Testis (tissue), 2 donors: ENCODE measurements at regions not wholly inside any gene's neighbourhood (a gene's known extent, or its start where the extent isn't known, plus 50 kb on each side); places are given as distances from the start of the nearest gene placed in this dataset.

Experiments
- DNase-seq: peaks from one replicate; pipeline ENCODE4 v3.0.0-alpha.2; 2019
- H3K27ac ChIP-seq, 2 donors: fragments of 200-600 bp; sonication (generic); one replicate each; pipeline ENCODE4 v1.5.1; 2019
- H3K27me3 ChIP-seq: fragments of 200-600 bp; sonication (generic); one replicate; pipeline ENCODE4 v1.5.1; 2019
- H3K36me3 ChIP-seq: fragments of 200-600 bp; sonication (generic); one replicate; pipeline ENCODE4 v1.5.1; 2017; ENCODE audit warnings: low read depth; ENCODE audit errors: missing control alignments
- H3K4me1 ChIP-seq: fragments of 200-600 bp; sonication (generic); one replicate; pipeline ENCODE4 v1.5.1; 2019
- H3K4me3 ChIP-seq, 2 donors: fragments of 200-600 bp; sonication (generic); one replicate each; pipeline ENCODE4 v1.5.1; 2017 to 2019
- H3K9me3 ChIP-seq: fragments of 200-600 bp; sonication (generic); one replicate; pipeline ENCODE4 v1.5.1; 2017
- CTCF ChIP-seq, 3 experiments: fragments of 450-650 bp in 2 of 3; fragments of 200-600 bp in 1 of 3; sonication (generic) in 1 of 3; IDR thresholded peaks; one replicate each; pipeline ENCODE4 v1.5.1; 2016 to 2019; ENCODE audit warnings: antibody characterized with exemption in 3 of 3, mild to moderate bottlenecking in 2 of 3, moderate library complexity in 1 of 3
- POLR2A ChIP-seq: fragments of 450-650 bp; IDR thresholded peaks from one replicate; pipeline ENCODE4 v1.6.1; 2017; ENCODE audit warnings: antibody characterized with exemption, mild to moderate bottlenecking, moderate library complexity
- WGBS, 2 donors: methylation state at CpG; one replicate each; pipeline ENCODE4 v1.1.5; 2018; 5-methylcytosine and 5-hydroxymethylcytosine counted together
- intact Hi-C: fragments of 100-400 bp; cut with DNase I; formaldehyde crosslinking; loops from one replicate; pipeline ENCODE4 v1.15.1; 2023; ENCODE audit warnings: low total_unique reads

DNA sequence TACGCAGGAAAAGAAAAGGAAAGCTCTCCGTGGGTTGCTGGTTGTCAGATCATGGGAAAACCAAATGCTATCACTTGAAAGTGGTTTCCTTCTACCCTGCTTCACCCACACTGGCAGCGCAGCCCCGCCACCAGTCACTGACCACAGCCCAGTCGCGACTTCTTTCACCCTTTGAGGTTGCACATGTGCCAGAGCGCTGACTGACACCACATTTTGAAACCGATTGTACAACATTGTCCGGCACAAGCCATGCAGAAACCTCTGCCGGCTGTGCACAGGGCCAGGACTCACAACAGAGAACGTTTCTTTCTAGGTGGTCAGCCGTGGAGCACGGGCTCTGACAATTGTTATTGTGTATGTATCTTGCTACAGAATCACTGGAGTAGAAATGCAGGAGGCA is 827.2 kb upstream of the POU3F3 start:
- H3K4me3 ChIP-seq: no peak overlapping the region
- no peaks in the 10 kb centered on the region for H3K36me3 ChIP-seq
- H3K27ac ChIP-seq: no peak overlapping the region
- no peak for DNase-seq
- no peak for TF ChIP-seq POLR2A
- TF ChIP-seq CTCF (IDR thresholded peaks at IDR 0.05): no peak
- H3K4me1 ChIP-seq: no peaks in the 10 kb centered on the region
- WGBS, 2 donors: 63 to 67% methylated on average over 13 of the region's 13 CpGs
- no peaks in the 10 kb centered on the region for H3K9me3 ChIP-seq
- intact Hi-C loops: no loop called here
- H3K27me3 ChIP-seq: no peaks in the 10 kb centered on the region

GRCh38 chr2:104027321-104027720 is 826.6 kb upstream of the POU3F3 start:
- H3K36me3 ChIP-seq: no peaks in the 10 kb centered on the region
- 67 to 72% methylated on average over 2 of the region's 2 CpGs for WGBS, 2 donors
- H3K4me1 ChIP-seq: no peaks in the 10 kb centered on the region
- no peaks in the 10 kb centered on the region for H3K27me3 ChIP-seq
- DNase-seq: no peak
- H3K9me3 ChIP-seq: no peaks in the 10 kb centered on the region
- no peak overlapping the region for H3K4me3 ChIP-seq
- H3K27ac ChIP-seq: no peak overlapping the region
- TF ChIP-seq POLR2A (no peak), CTCF (IDR thresholded peaks at IDR 0.05) (no peak)
- intact Hi-C loops: no loop called here

- Histone ChIP-seq H3K27me3 (no peaks in the 10 kb centered on the region), H3K27ac (no peak overlapping the region), H3K9me3 (no peaks in the 10 kb centered on the region), H3K4me3 (no peak overlapping the region), H3K36me3 (no peaks in the 10 kb centered on the region), H3K4me1 (no peaks in the 10 kb centered on the region)
- intact Hi-C loops: no loop called here
- TF ChIP-seq CTCF (IDR thresholded peaks at IDR 0.05): no peak
- no peak for TF ChIP-seq POLR2A
- DNase-seq: no peak
- WGBS, 2 donors: 33 to 49% methylated on average over 4 of the region's 4 CpGs
Observed at GRCh38 chr2:104028061-104028460, 825.9 kb upstream of the POU3F3 start.

- TF ChIP-seq POLR2A: no peak
- peak in 1 of 3 experiments; percentile 16 for TF ChIP-seq CTCF (IDR thresholded peaks at IDR 0.05)
- intact Hi-C loops: no loop called here
- no peaks in the 10 kb centered on the region for H3K9me3 ChIP-seq
- no peak for DNase-seq
- no peaks in the 10 kb centered on the region for H3K36me3 ChIP-seq
- no peaks in the 10 kb centered on the region for H3K4me1 ChIP-seq
- H3K27ac ChIP-seq: no peak overlapping the region
- WGBS, 2 donors: 49 to 50% methylated on average over 3 of the region's 3 CpGs
- H3K4me3 ChIP-seq: no peak overlapping the region
- no peaks in the 10 kb centered on the region for H3K27me3 ChIP-seq
Observed at GRCh38 chr2:104033399-104033798, 820.5 kb upstream of the POU3F3 start.

GRCh38 chr2:104040771-104041170 is 813.1 kb upstream of the POU3F3 start:
- intact Hi-C loops: no loop called here
- Histone ChIP-seq H3K36me3 (no peaks in the 10 kb centered on the region), H3K27me3 (no peaks in the 10 kb centered on the region), H3K9me3 (no peaks in the 10 kb centered on the region), H3K4me3 (no peak overlapping the region), H3K4me1 (no peaks in the 10 kb centered on the region), H3K27ac (no peak overlapping the region)
- TF ChIP-seq POLR2A: no peak
- WGBS, 2 donors: 69 to 76% methylated on average over 2 of the region's 2 CpGs
- DNase-seq: no peak
